Keratinocyte (primary cell): ENCODE measurements at regions not wholly inside any gene's neighbourhood (a gene's known extent, or its start where the extent isn't known, plus 50 kb on each side); places are given as distances from the start of the nearest gene placed in this dataset.

Source experiments
- DNase-seq: peaks from one replicate; pipeline ENCODE4 v3.0.0-alpha.2; 2011; ENCODE audit warnings: low read depth, missing footprints, low spot score
- FAIRE-seq: peaks from 2 replicates; lab custom pipeline; 2011; peaks lifted over from hg19 to GRCh38; lab: Jason Lieb, UNC
- H2AFZ ChIP-seq: 2 replicates; pipeline ENCODE4 v1.6.0; 2012; ENCODE audit warnings: low read length, control low read depth, inconsistent platforms; ENCODE audit not compliant: control insufficient read depth
- H3K27ac ChIP-seq: 2 replicates; pipeline ENCODE4 v1.5.1; 2011; ENCODE audit warnings: low read length; ENCODE audit not compliant: control insufficient read depth, insufficient read depth
- H3K27me3 ChIP-seq: 3 replicates; pipeline ENCODE4 v1.6.0; 2011; ENCODE audit warnings: low read length; ENCODE audit not compliant: control insufficient read depth, insufficient read depth; ENCODE audit errors: extremely low read depth
- H3K36me3 ChIP-seq, 2 experiments: 2 replicates in 1 of 2; 3 replicates in 1 of 2; pipeline ENCODE4 v1.5.1; 2011; ENCODE audit warnings: low read length in 2 of 2, mild to moderate bottlenecking in 1 of 2; ENCODE audit not compliant: control insufficient read depth in 2 of 2, insufficient read depth in 2 of 2; ENCODE audit errors: extremely low read depth in 1 of 2
- H3K4me1 ChIP-seq: 3 replicates; pipeline ENCODE4 v1.5.1; 2011; ENCODE audit warnings: low read length; ENCODE audit not compliant: control insufficient read depth, insufficient read depth; ENCODE audit errors: extremely low read depth
- H3K4me2 ChIP-seq: 3 replicates; pipeline ENCODE4 v1.6.0; 2011; ENCODE audit warnings: low read depth, low read length; ENCODE audit not compliant: control insufficient read depth, insufficient read depth; ENCODE audit errors: extremely low read depth
- H3K4me3 ChIP-seq, 3 experiments: fragments of 200-600 bp in 1 of 3; sonication (generic) in 1 of 3; 2 replicates in 2 of 3; 3 replicates in 1 of 3; pipeline ENCODE4 v1.5.1; 2011 to 2016; ENCODE audit warnings: low read length in 3 of 3, mild to moderate bottlenecking in 3 of 3, control low read depth in 2 of 3, inconsistent platforms in 1 of 3, low read depth in 1 of 3, mixed read lengths in 1 of 3, mixed run types in 1 of 3, moderate library complexity in 1 of 3; ENCODE audit not compliant: control insufficient read depth in 2 of 3, insufficient read depth in 2 of 3; ENCODE audit errors: extremely low read depth in 1 of 3
- H3K79me2 ChIP-seq: 2 replicates; pipeline ENCODE4 v1.6.0; 2012; ENCODE audit warnings: low read length; ENCODE audit not compliant: control insufficient read depth, insufficient read depth
- H3K9ac ChIP-seq: 3 replicates; pipeline ENCODE4 v1.6.0; 2011; ENCODE audit warnings: low read length; ENCODE audit not compliant: control insufficient read depth, insufficient read depth; ENCODE audit errors: extremely low read depth
- H3K9me1 ChIP-seq: 3 replicates; pipeline ENCODE4 v1.6.0; 2011; ENCODE audit warnings: low read length; ENCODE audit not compliant: control insufficient read depth, insufficient read depth; ENCODE audit errors: extremely low read depth
- H3K9me3 ChIP-seq: 2 replicates; pipeline ENCODE4 v1.5.1; 2012; ENCODE audit warnings: low read depth, low read length; ENCODE audit not compliant: control insufficient read depth
- H4K20me1 ChIP-seq: 3 replicates; pipeline ENCODE4 v1.6.0; 2011; ENCODE audit warnings: low read length; ENCODE audit not compliant: control insufficient read depth, insufficient read depth; ENCODE audit errors: extremely low read depth
- CTCF ChIP-seq, 3 experiments: IDR thresholded peaks in 1 of 3; conservative IDR thresholded peaks in 1 of 3; optimal IDR thresholded peaks in 1 of 3; 2 replicates in 2 of 3; 3 replicates in 1 of 3; pipeline versions ENCODE3 to v1.5.1; 2011; ENCODE audit warnings: low read length in 3 of 3, mild to moderate bottlenecking in 3 of 3, moderate library complexity in 2 of 3, control low read depth in 1 of 3, inconsistent platforms in 1 of 3; ENCODE audit not compliant: insufficient read depth in 2 of 3; ENCODE audit errors: extremely low read depth in 1 of 3
- EZH2 ChIP-seq: IDR thresholded peaks from one replicate; pipeline ENCODE4 v1.6.1; 2012; ENCODE audit warnings: inconsistent platforms, mild to moderate bottlenecking, low read length, moderate library complexity
- dilution Hi-C: fragments of 300-500 bp; cut with MboI; formaldehyde crosslinking; loops from one replicate; pipeline ENCODE4 v1.7.0; 2020; ENCODE audit warnings: low sequenced_read_pairs; ENCODE audit not compliant: extremely low pct_ligation_motif_present

GRCh38 chr14:81591266-81591665 lies 57.6 kb upstream of the SEL1L start:
- DNase-seq (no peak), FAIRE-seq (no peak)
- Histone ChIP-seq H3K4me1 (no peaks in the 10 kb centered on the region), H3K4me3 (no peak overlapping the region), H3K36me3 (no peaks in the 10 kb centered on the region), H4K20me1 (no peaks in the 10 kb centered on the region), H3K9me1 (no peaks in the 10 kb centered on the region), H3K27ac (no peak overlapping the region), H3K79me2 (no peaks in the 10 kb centered on the region), H3K4me2 (no peak overlapping the region), H3K27me3 (no peaks in the 10 kb centered on the region), H2AFZ (no peak overlapping the region), H3K9me3 (no peaks in the 10 kb centered on the region), H3K9ac (no peak overlapping the region)
- dilution Hi-C loops, result no loop called here
- TF ChIP-seq CTCF (optimal IDR thresholded peaks at IDR 0.05 in 1 of 3, IDR thresholded peaks at IDR 0.05 in 1 of 3, conservative IDR thresholded peaks at IDR 0.05 in 1 of 3; ENCODE audit: extremely low read depth in 1 of 3, insufficient read depth in 2 of 3, low read length in 3 of 3) (no peak), EZH2 (no peak)

GRCh38 chr14:81594012-81594411 lies 60.4 kb upstream of the SEL1L start:
- no peaks in the 10 kb centered on the region for H3K4me1 ChIP-seq
- no peak overlapping the region for H3K27ac ChIP-seq
- dilution Hi-C loops, result no loop called here
- no peaks in the 10 kb centered on the region for H3K27me3 ChIP-seq
- no peaks in the 10 kb centered on the region for H3K36me3 ChIP-seq
- H3K4me3 ChIP-seq, result no peak overlapping the region
- no peak overlapping the region for H3K4me2 ChIP-seq
- H4K20me1 ChIP-seq, result no peaks in the 10 kb centered on the region
- no peaks in the 10 kb centered on the region for H3K79me2 ChIP-seq
- H3K9me3 ChIP-seq, result no peaks in the 10 kb centered on the region
- no peaks in the 10 kb centered on the region for H3K9me1 ChIP-seq
- TF ChIP-seq EZH2 (no peak), CTCF (optimal IDR thresholded peaks at IDR 0.05 in 1 of 3, IDR thresholded peaks at IDR 0.05 in 1 of 3, conservative IDR thresholded peaks at IDR 0.05 in 1 of 3; ENCODE audit: extremely low read depth in 1 of 3, insufficient read depth in 2 of 3, low read length in 3 of 3) (no peak)
- no peak for DNase-seq
- FAIRE-seq, result no peak
- H3K9ac ChIP-seq, result no peak overlapping the region
- H2AFZ ChIP-seq, result no peak overlapping the region
